BLaER1 treated with 17β-estradiol and CSF1 and Interleukin-3, amounts not matched to agents 10 nM and 100 nM (cell line): ENCODE measurements at regions not wholly inside any gene's neighbourhood (a gene's known extent, or its start where the extent isn't known, plus 50 kb on each side); places are given as distances from the start of the nearest gene placed in this dataset.

Experiments used
- H3K27ac ChIP-seq, 11 experiments: shearing (Covaris generic); formaldehyde crosslinking; 2 replicates each; pipeline ENCODE4 v1.8.1; 2022
- H3K27me3 ChIP-seq, 11 experiments: shearing (Covaris generic); formaldehyde crosslinking; 2 replicates each; pipeline ENCODE4 v1.8.1; 2022
- H3K36me3 ChIP-seq, 11 experiments: shearing (Covaris generic); formaldehyde crosslinking; 2 replicates each; pipeline ENCODE4 v1.8.1; 2022
- H3K4me1 ChIP-seq, 10 experiments: shearing (Covaris generic); formaldehyde crosslinking; 2 replicates each; pipeline ENCODE4 v1.8.1; 2022
- H3K4me2 ChIP-seq, 11 experiments: shearing (Covaris generic); formaldehyde crosslinking; 2 replicates each; pipeline ENCODE4 v1.8.1; 2022
- H3K4me3 ChIP-seq, 10 experiments: shearing (Covaris generic); formaldehyde crosslinking; 2 replicates each; pipeline ENCODE4 v1.8.1; 2022
- H3K9ac ChIP-seq, 11 experiments: shearing (Covaris generic); formaldehyde crosslinking; 2 replicates each; pipeline ENCODE4 v1.8.1; 2022
- H3K9me3 ChIP-seq, 11 experiments: shearing (Covaris generic); formaldehyde crosslinking; replicated peaks in 1 of 11; 2 replicates each; pipeline ENCODE4 v1.8.1; 2022
- H4K20me1 ChIP-seq, 11 experiments: shearing (Covaris generic); formaldehyde crosslinking; 2 replicates each; pipeline ENCODE4 v1.8.1; 2022
- Cebpa-rat ChIP-seq, 11 experiments: shearing (Covaris generic); IDR thresholded peaks; 2 replicates each; pipeline ENCODE4 v1.8.1; 2022

GRCh38 chr3:107238787-107239186, 138.5 kb upstream of the CCDC54 start:
- H4K20me1 ChIP-seq, result no peaks in the 10 kb centered on the region

DNA sequence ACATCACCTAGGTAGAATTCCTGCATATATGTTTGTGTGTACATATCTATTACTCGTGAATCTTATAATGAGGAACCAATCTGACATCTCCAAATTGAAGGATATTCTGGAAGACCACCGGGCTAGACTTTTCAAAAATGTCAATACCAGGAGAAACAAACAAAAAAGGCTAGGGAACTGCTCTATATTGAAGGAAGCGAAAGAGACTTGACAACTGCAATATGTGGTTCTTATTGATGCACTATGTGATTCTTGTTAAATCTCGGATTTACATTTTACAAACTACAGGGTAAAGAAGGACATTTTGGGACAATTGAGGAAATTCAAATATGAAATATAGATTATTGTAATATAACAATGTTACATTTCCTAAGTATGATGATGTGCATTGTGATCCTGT, 137.5 kb upstream of the CCDC54 start:
- H4K20me1 ChIP-seq, result no peaks in the 10 kb centered on the region
- no peak overlapping the region for H3K27ac ChIP-seq
- no peaks in the 10 kb centered on the region for H3K36me3 ChIP-seq
- H3K4me1 ChIP-seq, result peaks cover 0 to 18% (median 10%) of the 10 kb centered on the region in 10 experiments; a peak in 14 of 20 replicates
- TF ChIP-seq Cebpa-rat (IDR thresholded peaks at IDR 0.05), result no peak
- H3K4me3 ChIP-seq, result no peak overlapping the region
- peak overlapping the region in 3 of 11 experiments; percentile 86 to 89 (median 87); a peak in 3 of 22 replicates for H3K4me2 ChIP-seq
- H3K9ac ChIP-seq, result no peak overlapping the region
- H3K9me3 ChIP-seq, result no peaks in the 10 kb centered on the region
- H3K27me3 ChIP-seq, result no peaks in the 10 kb centered on the region

More at GRCh38 chr3:107238787-107239186, 138.5 kb upstream of the CCDC54 start:
- Histone ChIP-seq H3K4me3 (no peak overlapping the region), H3K9ac (no peak overlapping the region), H3K27me3 (no peaks in the 10 kb centered on the region), H3K9me3 (no peaks in the 10 kb centered on the region), H3K36me3 (no peaks in the 10 kb centered on the region), H3K4me2 (no peak overlapping the region), H3K27ac (no peak overlapping the region), H3K4me1 (peaks cover 0 to 18% (median 10%) of the 10 kb centered on the region in 10 experiments; a peak in 14 of 20 replicates)
- TF ChIP-seq Cebpa-rat (IDR thresholded peaks at IDR 0.05), result no peak

DNA sequence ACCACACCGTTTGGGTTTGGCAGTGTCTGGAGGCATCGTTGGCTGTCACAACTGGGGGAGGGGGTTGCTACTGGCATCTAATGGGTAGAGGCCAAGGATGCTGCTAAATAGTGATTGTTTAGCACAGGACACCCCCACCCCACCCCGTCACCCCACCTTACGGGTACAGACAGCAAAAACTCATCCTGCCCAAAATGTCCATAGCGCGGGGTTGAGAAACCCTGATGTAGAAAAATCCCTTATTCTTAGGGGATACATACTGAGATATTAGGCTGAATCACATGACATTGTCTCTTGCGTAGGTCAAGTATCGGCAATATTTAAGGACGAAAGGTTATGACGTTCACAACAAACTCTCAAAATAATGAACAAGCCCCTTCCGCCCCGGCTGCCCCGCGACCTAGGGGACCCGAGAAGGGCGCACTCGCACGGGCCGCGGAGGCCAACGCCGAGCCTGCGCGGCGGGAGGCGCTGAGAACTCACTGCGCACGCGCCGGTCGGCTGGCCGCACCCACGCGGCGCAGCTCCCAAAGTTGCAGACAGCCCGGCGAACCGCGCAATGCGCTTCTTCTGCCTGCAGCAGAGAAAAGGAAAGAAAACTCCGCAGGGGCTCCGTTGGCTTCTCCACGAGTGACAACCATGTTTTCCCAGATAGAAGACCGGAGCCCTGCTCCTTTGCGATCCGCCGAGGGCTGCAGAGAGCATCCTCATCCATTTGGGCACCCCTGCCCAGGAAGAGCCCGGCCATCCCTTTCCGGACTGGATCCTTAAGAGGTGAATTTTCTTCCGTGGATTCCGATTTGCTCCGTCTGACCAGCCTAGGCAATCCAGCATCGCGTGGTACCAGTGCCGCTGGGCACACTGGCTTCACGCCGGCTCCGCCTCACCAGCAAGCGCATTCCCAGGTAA, 136.8 kb upstream of the CCDC54 start:
- Histone ChIP-seq H3K27me3 (no peaks in the 10 kb centered on the region), H3K36me3 (no peaks in the 10 kb centered on the region), H3K4me2 (peak overlapping the region; percentile 77 to 99 (median 89)), H3K9me3 (no peaks in the 10 kb centered on the region), H3K9ac (peak overlapping the region; percentile 63 to 83 (median 71)), H3K27ac (peak overlapping the region in 6 of 11 experiments; percentile 26 to 58 (median 46); a peak in 12 of 22 replicates), H4K20me1 (no peaks in the 10 kb centered on the region), H3K4me3 (peak overlapping the region; percentile 72 to 85 (median 82)), H3K4me1 (peaks cover 0 to 18% (median 8%) of the 10 kb centered on the region in 10 experiments; a peak in 13 of 20 replicates)
- no peak for TF ChIP-seq Cebpa-rat (IDR thresholded peaks at IDR 0.05)

DNA sequence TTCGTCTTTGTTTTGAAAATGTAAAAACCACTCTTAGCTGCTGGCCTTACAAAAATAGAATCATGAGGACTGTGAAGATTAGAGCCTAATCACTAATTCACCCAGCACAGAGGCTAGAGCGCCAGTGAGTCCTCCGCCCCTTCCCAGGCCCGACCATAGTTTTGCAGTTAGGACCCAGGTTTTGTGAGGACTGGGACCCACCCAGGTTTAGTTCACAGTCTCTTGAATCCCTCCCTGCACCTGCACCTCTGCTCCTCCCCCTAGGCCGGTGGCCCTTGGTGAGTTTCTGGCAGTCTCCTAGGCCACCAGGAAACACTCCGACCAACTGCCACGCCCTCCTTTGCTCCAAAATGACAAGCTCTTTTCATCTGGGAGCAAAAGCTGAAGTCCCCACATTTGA, 136.0 kb upstream of the CCDC54 start:
- peaks cover 0 to 18% (median 7%) of the 10 kb centered on the region in 10 experiments; a peak in 12 of 20 replicates for H3K4me1 ChIP-seq
- H3K36me3 ChIP-seq, result 0 out of 22 replicates have a peak, but pooled peaks cover 0 to 6% (median 0%) of the 10 kb centered on the region in 11 experiments
- peak overlapping the region; percentile 72 to 85 (median 82) for H3K4me3 ChIP-seq
- H3K4me2 ChIP-seq, result peak overlapping the region; percentile 77 to 99 (median 89)
- peak overlapping the region in 3 of 11 experiments; percentile 7 to 49 (median 37); a peak in 2 of 22 replicates for H3K27ac ChIP-seq
- no peaks in the 10 kb centered on the region for H3K27me3 ChIP-seq
- no peaks in the 10 kb centered on the region for H3K9me3 ChIP-seq
- H4K20me1 ChIP-seq, result no peaks in the 10 kb centered on the region; a peak in 1 of 22 replicates
- TF ChIP-seq Cebpa-rat (IDR thresholded peaks at IDR 0.05), result no peak
- H3K9ac ChIP-seq, result peak overlapping the region; percentile 63 to 83 (median 71)

DNA sequence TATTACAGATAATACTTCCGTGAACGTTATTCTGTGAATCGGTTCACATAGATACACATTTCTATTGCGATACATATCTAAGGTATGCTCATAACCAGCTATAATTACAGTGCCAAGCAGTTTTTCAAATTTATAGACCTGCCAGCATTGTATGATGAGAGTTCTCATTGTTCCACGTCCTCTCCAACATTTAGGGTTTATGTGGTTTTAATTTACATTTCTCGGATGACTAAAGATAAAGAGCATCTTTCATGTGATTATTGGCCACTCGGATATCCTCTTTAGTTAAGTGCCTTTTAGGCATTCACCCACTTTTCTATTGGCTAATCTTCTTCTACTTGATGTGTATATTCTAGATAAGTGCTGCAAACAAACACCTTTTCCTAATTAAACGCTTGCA, 134.7 kb upstream of the CCDC54 start:
- no peaks in the 10 kb centered on the region for H3K9me3 ChIP-seq
- no peak overlapping the region for H3K9ac ChIP-seq
- H3K36me3 ChIP-seq, result 0 out of 22 replicates have a peak, but pooled peaks cover 0 to 10% (median 0%) of the 10 kb centered on the region in 11 experiments
- no peaks in the 10 kb centered on the region; a peak in 1 of 22 replicates for H4K20me1 ChIP-seq
- no peak overlapping the region for H3K27ac ChIP-seq
- H3K4me2 ChIP-seq, result peak overlapping the region in 2 of 11 experiments; percentile 10 to 14; a peak in 2 of 22 replicates
- H3K27me3 ChIP-seq, result no peaks in the 10 kb centered on the region
- no peak for TF ChIP-seq Cebpa-rat (IDR thresholded peaks at IDR 0.05)
- H3K4me1 ChIP-seq, result peaks cover 0 to 18% (median 7%) of the 10 kb centered on the region in 10 experiments; a peak in 12 of 20 replicates
- H3K4me3 ChIP-seq, result no peak overlapping the region

- no peak for TF ChIP-seq Cebpa-rat (IDR thresholded peaks at IDR 0.05)
- Histone ChIP-seq H3K9ac (no peak overlapping the region), H3K27me3 (no peaks in the 10 kb centered on the region), H3K4me3 (no peak overlapping the region), H3K4me1 (peaks cover 0 to 5% (median 0%) of the 10 kb centered on the region in 10 experiments; a peak in 1 of 20 replicates), H3K27ac (no peak overlapping the region), H4K20me1 (no peaks in the 10 kb centered on the region; a peak in 1 of 22 replicates), H3K9me3 (no peaks in the 10 kb centered on the region), H3K4me2 (no peak overlapping the region), H3K36me3 (0 out of 22 replicates have a peak, but pooled peaks cover 0 to 10% (median 0%) of the 10 kb centered on the region in 11 experiments)
These were observed 130.1 kb upstream of the CCDC54 start for GRCh38 chr3:107247116-107247515.

- Histone ChIP-seq H3K9me3 (no peaks in the 10 kb centered on the region), H4K20me1 (no peaks in the 10 kb centered on the region; a peak in 1 of 22 replicates), H3K4me3 (no peak overlapping the region), H3K27ac (no peak overlapping the region), H3K27me3 (no peaks in the 10 kb centered on the region), H3K9ac (no peak overlapping the region), H3K36me3 (0 out of 22 replicates have a peak, but pooled peaks cover 0 to 10% (median 0%) of the 10 kb centered on the region in 11 experiments), H3K4me2 (no peak overlapping the region), H3K4me1 (no peaks in the 10 kb centered on the region)
- TF ChIP-seq Cebpa-rat (IDR thresholded peaks at IDR 0.05), result no peak
These were observed 128.1 kb upstream of the CCDC54 start for GRCh38 chr3:107249132-107249531.

DNA sequence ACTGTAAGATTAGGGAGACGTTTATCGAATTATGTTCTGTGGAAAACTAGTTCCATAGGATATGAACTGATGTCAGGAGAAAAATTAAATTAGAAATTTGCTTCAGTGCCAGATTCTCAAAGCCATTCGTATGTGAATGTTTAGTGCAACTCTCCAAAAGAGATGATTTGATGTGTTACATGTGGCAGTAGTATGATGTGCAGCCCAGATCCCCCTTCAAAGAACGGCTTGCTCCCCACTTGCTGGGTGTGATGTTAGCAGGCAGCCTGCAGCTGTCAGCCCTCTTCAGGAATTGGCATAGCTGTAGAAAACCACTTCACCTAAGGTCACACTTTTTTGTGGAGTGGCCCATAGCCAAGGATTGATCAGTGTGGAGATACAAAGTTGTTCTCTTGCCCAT, 127.0 kb upstream of the CCDC54 start:
- no peak overlapping the region for H3K27ac ChIP-seq
- H3K4me2 ChIP-seq, result no peak overlapping the region
- no peaks in the 10 kb centered on the region; a peak in 1 of 22 replicates for H4K20me1 ChIP-seq
- H3K9ac ChIP-seq, result no peak overlapping the region
- no peaks in the 10 kb centered on the region for H3K27me3 ChIP-seq
- TF ChIP-seq Cebpa-rat (IDR thresholded peaks at IDR 0.05), result no peak
- H3K4me1 ChIP-seq, result no peaks in the 10 kb centered on the region
- 0 out of 22 replicates have a peak, but pooled peaks cover 0 to 10% (median 0%) of the 10 kb centered on the region in 11 experiments for H3K36me3 ChIP-seq
- no peaks in the 10 kb centered on the region for H3K9me3 ChIP-seq
- no peak overlapping the region for H3K4me3 ChIP-seq

DNA sequence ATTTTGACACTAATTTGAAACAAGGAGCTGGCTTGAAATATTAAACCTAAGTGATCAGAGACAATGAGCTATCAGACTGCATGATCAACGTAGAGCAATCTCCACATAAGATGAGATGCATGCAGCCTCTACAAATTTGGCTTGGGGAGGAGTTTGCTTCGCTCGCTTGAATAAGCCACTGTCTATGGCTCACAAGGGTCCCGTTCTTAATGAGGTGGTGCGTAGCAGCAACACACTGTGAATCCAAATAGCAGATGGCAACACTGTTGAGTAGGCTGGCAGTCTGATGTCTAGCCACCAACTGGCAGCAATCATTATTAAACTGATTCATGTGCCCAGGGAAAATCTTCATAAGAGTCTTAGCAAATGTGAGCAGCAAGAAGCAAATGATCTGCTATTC, 125.4 kb upstream of the CCDC54 start:
- no peaks in the 10 kb centered on the region for H3K4me1 ChIP-seq
- H4K20me1 ChIP-seq, result no peaks in the 10 kb centered on the region
- H3K9ac ChIP-seq, result no peak overlapping the region
- no peaks in the 10 kb centered on the region for H3K27me3 ChIP-seq
- H3K36me3 ChIP-seq, result no peaks in the 10 kb centered on the region
- no peak for TF ChIP-seq Cebpa-rat (IDR thresholded peaks at IDR 0.05)
- H3K4me2 ChIP-seq, result no peak overlapping the region
- no peak overlapping the region for H3K27ac ChIP-seq
- H3K4me3 ChIP-seq, result no peak overlapping the region
- H3K9me3 ChIP-seq, result no peaks in the 10 kb centered on the region
